HG03039 (cell line): ENCODE measurements at regions not wholly inside any gene's neighbourhood (a gene's known extent, or its start where the extent isn't known, plus 50 kb on each side); places are given as distances from the start of the nearest gene placed in this dataset.

Experiments
- ATAC-seq: cut with Tn5 transposase; IDR thresholded peaks from one replicate; pipeline ENCODE4 v1.9.1; 2021; ENCODE audit warnings: mild to moderate bottlenecking, moderate library complexity; ENCODE audit not compliant: unreplicated experiment

GRCh38 chr18:41842886-41843285, 112.1 kb upstream of the PIK3C3 start:
- ATAC-seq = no peak

- no peak for ATAC-seq
Observed at GRCh38 chr18:41829647-41830516, 125.2 kb upstream of the PIK3C3 start.

- ATAC-seq = no peak
Observed at GRCh38 chr18:41828137-41828536, 126.9 kb upstream of the PIK3C3 start.

- ATAC-seq = no peak
Observed at GRCh38 chr18:41820784-41821183, 134.2 kb upstream of the PIK3C3 start.

GRCh38 chr18:41818381-41819355, 136.4 kb upstream of the PIK3C3 start:
- ATAC-seq = no peak

- ATAC-seq = no peak
Observed at GRCh38 chr18:41814651-41815050, 140.4 kb upstream of the PIK3C3 start.

GRCh38 chr18:41809652-41810051, 145.4 kb upstream of the PIK3C3 start:
- ATAC-seq = no peak

GRCh38 chr18:41805341-41805740, 149.7 kb upstream of the PIK3C3 start:
- no peak for ATAC-seq

- no peak for ATAC-seq
Observed at GRCh38 chr18:41798879-41799278, 156.2 kb upstream of the PIK3C3 start.

- no peak for ATAC-seq
Observed at GRCh38 chr18:41790687-41791086, 164.3 kb upstream of the PIK3C3 start.

GRCh38 chr18:41789001-41789400, 166.0 kb upstream of the PIK3C3 start:
- ATAC-seq = no peak

- ATAC-seq = no peak
Observed at GRCh38 chr18:41783879-41784278, 171.2 kb upstream of the PIK3C3 start.

- no peak for ATAC-seq
Observed at GRCh38 chr18:41783065-41783818, 171.8 kb upstream of the PIK3C3 start.

GRCh38 chr18:41771973-41772372, 183.1 kb upstream of the PIK3C3 start:
- no peak for ATAC-seq

- no peak for ATAC-seq
Observed at GRCh38 chr18:41769265-41769664, 185.8 kb upstream of the PIK3C3 start.

- no peak for ATAC-seq
Observed at GRCh38 chr18:41768467-41768866, 186.6 kb upstream of the PIK3C3 start.

GRCh38 chr18:41767960-41768359, 187.1 kb upstream of the PIK3C3 start:
- no peak for ATAC-seq

- no peak for ATAC-seq
Observed at GRCh38 chr18:41765460-41765859, 189.6 kb upstream of the PIK3C3 start.

GRCh38 chr18:41763361-41763760, 191.7 kb upstream of the PIK3C3 start:
- ATAC-seq = no peak

- ATAC-seq = no peak
Observed at GRCh38 chr18:41761333-41762018, 193.6 kb upstream of the PIK3C3 start.
